ENCODE measurements at regions not wholly inside any gene's neighbourhood (a gene's known extent, or its start where the extent isn't known, plus 50 kb on each side); places are given as distances from the start of the nearest gene placed in this dataset.
"Not testable (repeated sequence)": the region's sequence is repeated elsewhere in the genome, so short reads cannot be mapped to it uniquely, and the experiment has no call there.

DNA sequence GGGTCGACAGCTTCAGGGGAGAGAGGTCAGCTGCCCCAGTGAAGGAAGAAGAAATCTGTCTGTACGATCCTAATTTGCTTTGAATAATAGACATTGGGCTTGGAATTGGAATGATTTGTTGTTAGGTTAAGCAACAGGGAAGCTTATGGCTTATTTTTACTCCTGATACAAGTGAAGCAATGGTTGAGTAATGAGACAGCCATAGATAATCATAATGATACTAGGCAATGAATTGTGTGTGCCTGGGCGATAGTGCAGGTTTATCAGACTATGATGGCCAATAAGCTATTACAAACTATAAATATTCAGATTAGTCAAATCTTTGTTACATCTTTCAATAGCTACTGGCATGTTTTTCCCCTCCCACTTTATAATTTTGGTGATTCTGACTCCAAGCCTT is 140.9 kb upstream of the CDIN1 start:
- Histone ChIP-seq H3K27me3 (ENCODE audit: insufficient read depth, low read length) (no peaks in the 10 kb centered on the region), H3K36me3 (ENCODE audit: insufficient read depth, low read depth, low read length) (no peaks in the 10 kb centered on the region), H3K27ac (ENCODE audit: low read length) (no peak overlapping the region)

DNA sequence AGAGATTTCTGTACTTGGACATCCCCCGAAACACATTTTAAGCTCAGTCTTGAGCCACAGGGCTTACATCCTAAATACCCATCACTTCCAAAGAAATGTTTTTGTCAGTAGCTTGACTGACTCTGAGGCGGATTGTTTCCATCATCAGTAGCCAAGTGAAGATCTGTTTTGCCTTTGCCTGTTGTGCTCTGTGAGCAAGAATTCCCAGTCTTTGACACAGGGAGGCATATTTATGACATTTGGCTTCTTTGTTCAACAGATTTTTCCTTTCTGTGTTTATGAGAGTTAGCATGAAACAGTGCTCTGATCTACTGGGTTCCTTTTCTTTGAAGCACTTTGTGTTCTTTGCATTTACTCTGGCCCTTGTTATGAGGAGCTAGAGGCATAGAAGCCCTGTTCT is 132.1 kb upstream of the CDIN1 start:
- Histone ChIP-seq H3K4me3 (ENCODE audit: low read length) (no peak overlapping the region), H3K27me3 (ENCODE audit: insufficient read depth, low read length) (no peaks in the 10 kb centered on the region)

More for the DNA sequence above, 140.9 kb upstream of the CDIN1 start:
- Histone ChIP-seq H3K9me3 (ENCODE audit: insufficient read depth, low read depth, low read length) (no peaks in the 10 kb centered on the region), H3K4me1 (ENCODE audit: insufficient read depth, low read length) (0 out of 2 replicates have a peak, but pooled peaks cover 4% of the 10 kb centered on the region), H3K9ac (ENCODE audit: low read depth, low read length) (no peak overlapping the region), H3K4me3 (ENCODE audit: low read length) (no peak overlapping the region)

DNA sequence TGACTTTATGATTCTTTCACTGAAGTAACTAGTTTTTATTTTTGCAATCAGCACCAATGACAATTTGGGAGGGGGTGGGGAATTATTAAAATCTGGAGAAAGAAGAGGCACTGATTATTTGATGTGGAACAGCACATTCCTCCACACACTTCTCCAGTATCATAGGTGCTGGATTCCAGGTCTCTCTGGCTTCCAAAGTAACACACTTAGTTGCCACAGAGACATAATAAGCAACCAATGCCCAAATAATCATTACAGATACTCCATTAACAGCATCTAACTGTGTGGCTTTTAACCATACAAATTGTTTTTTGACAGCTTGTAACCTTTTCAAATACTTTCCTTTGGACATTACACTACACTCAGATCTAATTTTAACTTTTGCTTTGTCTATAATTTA is 131.0 kb upstream of the CDIN1 start:
- Histone ChIP-seq H3K36me3 (ENCODE audit: insufficient read depth, low read depth, low read length) (no peaks in the 10 kb centered on the region), H3K27ac (ENCODE audit: low read length) (no peak overlapping the region), H3K9ac (ENCODE audit: low read depth, low read length) (no peak overlapping the region), H3K4me1 (ENCODE audit: insufficient read depth, low read length) (no peaks in the 10 kb centered on the region), H3K9me3 (ENCODE audit: insufficient read depth, low read depth, low read length) (no peaks in the 10 kb centered on the region), H3K27me3 (ENCODE audit: insufficient read depth, low read length) (no peaks in the 10 kb centered on the region), H3K4me3 (ENCODE audit: low read length) (no peak overlapping the region)

More for the DNA sequence above, 132.1 kb upstream of the CDIN1 start:
- no peaks in the 10 kb centered on the region for H3K9me3 ChIP-seq (ENCODE audit: insufficient read depth, low read depth, low read length)
- no peaks in the 10 kb centered on the region for H3K36me3 ChIP-seq (ENCODE audit: insufficient read depth, low read depth, low read length)
- no peaks in the 10 kb centered on the region for H3K4me1 ChIP-seq (ENCODE audit: insufficient read depth, low read length)
- H3K27ac ChIP-seq (ENCODE audit: low read length) = no peak overlapping the region
- H3K9ac ChIP-seq (ENCODE audit: low read depth, low read length) = no peak overlapping the region

DNA sequence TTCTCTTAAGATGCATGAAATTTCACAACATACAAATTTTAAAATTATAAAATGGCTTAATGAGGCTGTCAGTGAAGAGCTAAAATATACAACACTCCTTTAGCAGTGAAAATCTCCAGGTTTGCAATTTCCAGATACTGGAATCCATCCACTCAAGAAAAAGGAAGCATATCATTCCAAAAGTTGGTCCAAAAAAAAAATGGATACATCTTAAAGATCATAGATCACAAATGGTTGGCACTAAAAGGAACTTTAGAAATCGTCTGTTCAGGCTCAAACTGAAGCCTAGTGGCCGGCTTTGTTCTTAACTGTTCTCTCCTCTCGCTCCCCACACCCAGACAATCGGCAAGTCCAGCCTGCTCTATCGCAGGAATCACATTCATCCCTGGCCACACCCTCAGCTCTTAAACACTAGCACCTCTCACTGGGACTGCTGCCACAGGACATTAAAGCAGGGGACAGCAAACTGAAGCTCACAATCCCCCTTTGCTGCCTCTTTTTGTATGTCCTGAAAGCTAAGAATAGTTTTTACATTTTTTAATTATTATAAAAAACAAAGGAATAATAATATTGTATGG is 130.3 kb upstream of the CDIN1 start:
- Histone ChIP-seq H3K36me3 (ENCODE audit: insufficient read depth, low read depth, low read length) (no peaks in the 10 kb centered on the region), H3K9ac (ENCODE audit: low read depth, low read length) (no peak overlapping the region), H3K27me3 (ENCODE audit: insufficient read depth, low read length) (no peaks in the 10 kb centered on the region), H3K4me3 (ENCODE audit: low read length) (no peak overlapping the region), H3K9me3 (ENCODE audit: insufficient read depth, low read depth, low read length) (no peaks in the 10 kb centered on the region), H3K27ac (ENCODE audit: low read length) (no peak overlapping the region), H3K4me1 (ENCODE audit: insufficient read depth, low read length) (no peaks in the 10 kb centered on the region)

DNA sequence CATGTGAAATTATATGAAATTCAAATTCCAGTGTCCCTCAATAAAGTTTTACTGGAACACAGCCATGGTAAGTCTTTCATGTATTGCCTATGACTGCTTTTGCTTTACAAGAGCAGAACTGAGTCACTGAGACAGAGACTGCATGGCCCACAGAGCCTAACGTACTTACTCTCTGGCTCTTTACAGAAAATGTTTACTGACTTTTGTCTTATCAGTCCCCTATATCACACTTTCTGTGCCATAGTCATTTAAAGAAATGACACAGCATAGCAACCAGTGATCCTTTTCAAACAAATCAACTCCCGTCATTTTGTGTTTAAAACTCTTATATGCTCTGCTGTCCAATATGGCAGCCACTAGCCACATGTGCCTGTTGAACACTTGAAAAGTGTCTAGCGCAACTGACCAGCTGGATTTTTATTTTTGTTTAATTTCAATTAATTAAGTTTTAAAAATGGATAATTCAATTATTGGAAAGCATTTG is 129.7 kb upstream of the CDIN1 start:
- Histone ChIP-seq H3K4me3 (ENCODE audit: low read length) (no peak overlapping the region), H3K36me3 (ENCODE audit: insufficient read depth, low read depth, low read length) (no peaks in the 10 kb centered on the region), H3K4me1 (ENCODE audit: insufficient read depth, low read length) (no peaks in the 10 kb centered on the region), H3K9ac (ENCODE audit: low read depth, low read length) (no peak overlapping the region), H3K27me3 (ENCODE audit: insufficient read depth, low read length) (no peaks in the 10 kb centered on the region), H3K9me3 (ENCODE audit: insufficient read depth, low read depth, low read length) (no peaks in the 10 kb centered on the region), H3K27ac (ENCODE audit: low read length) (no peak overlapping the region)

DNA sequence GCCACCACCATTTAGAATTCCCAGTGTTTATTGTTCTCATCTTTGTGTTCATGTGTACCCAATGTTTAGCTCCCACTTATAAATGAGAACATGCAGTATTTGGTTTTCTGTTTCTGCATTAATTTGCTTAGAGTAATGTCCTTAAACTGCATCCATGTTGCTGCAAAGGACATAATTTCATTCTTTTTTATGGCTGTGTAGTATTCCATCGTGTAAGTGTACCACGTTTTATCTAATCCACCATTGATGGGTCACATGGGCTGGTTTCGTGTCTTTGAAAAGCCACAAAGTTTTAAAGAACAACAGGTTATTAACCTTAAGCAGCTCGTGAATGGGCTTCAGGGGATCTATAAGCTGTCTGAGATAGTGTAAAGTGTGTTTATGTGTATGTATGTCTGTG is 125.2 kb upstream of the CDIN1 start:
- not testable (repeated sequence) for H3K4me3 ChIP-seq (ENCODE audit: low read length); H3K9me3 ChIP-seq (ENCODE audit: insufficient read depth, low read depth, low read length); H3K36me3 ChIP-seq (ENCODE audit: insufficient read depth, low read depth, low read length); H3K27ac ChIP-seq (ENCODE audit: low read length); H3K27me3 ChIP-seq (ENCODE audit: insufficient read depth, low read length); H3K4me1 ChIP-seq (ENCODE audit: insufficient read depth, low read length); H3K9ac ChIP-seq (ENCODE audit: low read depth, low read length)

DNA sequence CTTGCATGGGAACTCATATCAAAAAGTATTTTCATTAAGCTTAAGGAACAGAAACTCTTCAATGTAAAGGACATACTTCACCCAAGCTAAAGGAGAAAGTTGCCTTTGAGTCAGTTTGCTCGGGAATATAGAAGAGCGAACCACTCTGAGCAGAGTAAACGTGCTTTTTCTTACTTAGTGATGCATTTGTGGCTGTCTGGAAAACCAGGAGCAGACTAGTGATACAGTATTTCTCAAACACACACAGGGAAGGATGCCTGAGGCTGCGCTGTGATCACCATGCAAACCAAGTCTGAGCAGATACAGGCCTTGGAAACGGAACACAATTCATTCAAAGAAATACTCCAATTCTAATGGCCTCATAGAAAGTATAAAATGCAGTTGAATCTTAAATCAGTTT is 121.0 kb upstream of the CDIN1 start:
- Histone ChIP-seq H3K27me3 (ENCODE audit: insufficient read depth, low read length) (no peaks in the 10 kb centered on the region), H3K4me3 (ENCODE audit: low read length) (no peak overlapping the region), H3K9ac (ENCODE audit: low read depth, low read length) (no peak overlapping the region), H3K9me3 (ENCODE audit: insufficient read depth, low read depth, low read length) (peaks cover 7% of the 10 kb centered on the region; the same call in 1 of the 2 replicates), H3K4me1 (ENCODE audit: insufficient read depth, low read length) (peaks cover 2% of the 10 kb centered on the region; the same call in 1 of the 2 replicates), H3K36me3 (ENCODE audit: insufficient read depth, low read depth, low read length) (no peaks in the 10 kb centered on the region), H3K27ac (ENCODE audit: low read length) (no peak overlapping the region)

DNA sequence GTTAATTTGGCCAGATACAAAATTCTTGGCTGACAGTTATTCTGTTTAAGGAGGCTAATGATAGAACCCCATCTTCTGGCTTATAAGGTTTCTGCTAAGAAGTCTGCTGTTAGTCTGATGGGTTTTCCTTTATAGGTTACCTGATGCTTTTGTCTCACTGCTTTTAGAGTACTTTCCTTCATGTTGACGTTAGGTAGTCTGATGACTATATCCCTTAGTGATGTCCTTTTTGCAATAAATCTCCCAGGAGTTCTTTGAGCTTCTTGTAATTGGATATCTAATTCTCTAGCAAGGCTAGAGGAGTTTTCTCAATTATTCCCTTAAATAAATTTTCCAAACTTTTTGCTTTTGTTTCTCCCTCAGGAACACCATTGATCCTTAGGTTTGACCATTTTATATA is 114.1 kb upstream of the CDIN1 start:
- H3K27ac ChIP-seq (ENCODE audit: low read length) = no peak overlapping the region
- H3K36me3 ChIP-seq (ENCODE audit: insufficient read depth, low read depth, low read length) = no peaks in the 10 kb centered on the region
- H3K27me3 ChIP-seq (ENCODE audit: insufficient read depth, low read length) = no peaks in the 10 kb centered on the region
- H3K4me1 ChIP-seq (ENCODE audit: insufficient read depth, low read length) = peaks cover 9% of the 10 kb centered on the region
- H3K9ac ChIP-seq (ENCODE audit: low read depth, low read length) = no peak overlapping the region
- H3K4me3 ChIP-seq (ENCODE audit: low read length) = no peak overlapping the region
- H3K9me3 ChIP-seq (ENCODE audit: insufficient read depth, low read depth, low read length) = peaks cover 7% of the 10 kb centered on the region; the same call in 1 of the 2 replicates

DNA sequence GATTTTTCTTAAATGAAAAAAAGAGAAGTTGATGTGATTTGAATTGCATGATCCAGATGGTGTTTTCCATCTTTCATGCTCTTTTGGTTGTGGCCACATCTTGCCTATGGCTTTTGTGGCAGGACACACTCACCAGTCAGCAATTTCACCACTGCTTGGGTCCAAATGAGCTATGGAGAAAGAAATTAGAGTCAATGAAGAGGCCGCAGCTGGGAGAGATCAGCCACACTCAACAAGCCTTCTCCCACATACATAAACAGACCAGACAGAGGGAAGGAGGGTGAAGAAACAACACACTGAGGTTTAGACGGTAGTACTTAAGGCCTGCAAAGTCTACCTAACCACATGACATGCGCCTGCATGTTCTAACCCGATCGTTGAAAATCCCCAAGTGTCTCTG is 110.7 kb upstream of the CDIN1 start:
- Histone ChIP-seq H3K4me1 (ENCODE audit: insufficient read depth, low read length) (peaks cover 9% of the 10 kb centered on the region), H3K9ac (ENCODE audit: low read depth, low read length) (no peak overlapping the region), H3K27ac (ENCODE audit: low read length) (no peak overlapping the region), H3K27me3 (ENCODE audit: insufficient read depth, low read length) (no peaks in the 10 kb centered on the region), H3K9me3 (ENCODE audit: insufficient read depth, low read depth, low read length) (no peaks in the 10 kb centered on the region), H3K4me3 (ENCODE audit: low read length) (no peak overlapping the region), H3K36me3 (ENCODE audit: insufficient read depth, low read depth, low read length) (no peaks in the 10 kb centered on the region)

DNA sequence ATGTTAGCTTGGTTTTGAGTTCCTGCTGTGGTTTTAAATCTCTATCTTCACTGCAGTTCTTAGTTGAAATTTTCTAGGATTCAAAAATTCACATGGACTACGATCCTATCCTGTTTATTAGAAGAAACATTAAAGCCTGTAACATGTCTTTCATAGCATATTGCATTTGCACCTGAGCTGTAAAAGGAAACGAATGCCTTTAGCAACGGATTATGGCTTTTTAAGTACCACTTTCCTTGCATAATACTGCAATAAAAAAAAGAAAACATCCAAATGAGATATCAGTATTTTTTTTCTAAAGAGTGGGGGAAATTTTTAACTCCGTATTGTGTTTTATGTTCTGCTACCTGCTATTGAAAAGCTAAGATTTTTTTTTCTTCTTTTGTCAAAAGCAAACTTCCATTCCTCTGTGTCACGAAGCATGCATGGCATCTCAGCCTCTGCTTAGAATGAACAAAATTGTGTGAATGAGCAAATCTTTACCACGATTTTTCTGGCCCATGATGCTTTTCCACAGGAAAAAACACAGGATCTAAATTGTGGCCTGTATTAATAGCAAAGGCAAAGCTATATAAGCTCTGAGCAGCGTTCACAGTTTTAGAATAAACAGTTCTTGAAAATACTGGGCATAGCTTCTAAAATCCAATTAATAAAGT is 110.0 kb upstream of the CDIN1 start:
- Histone ChIP-seq H3K9ac (ENCODE audit: low read depth, low read length) (no peak overlapping the region), H3K27ac (ENCODE audit: low read length) (no peak overlapping the region), H3K4me3 (ENCODE audit: low read length) (no peak overlapping the region)

DNA sequence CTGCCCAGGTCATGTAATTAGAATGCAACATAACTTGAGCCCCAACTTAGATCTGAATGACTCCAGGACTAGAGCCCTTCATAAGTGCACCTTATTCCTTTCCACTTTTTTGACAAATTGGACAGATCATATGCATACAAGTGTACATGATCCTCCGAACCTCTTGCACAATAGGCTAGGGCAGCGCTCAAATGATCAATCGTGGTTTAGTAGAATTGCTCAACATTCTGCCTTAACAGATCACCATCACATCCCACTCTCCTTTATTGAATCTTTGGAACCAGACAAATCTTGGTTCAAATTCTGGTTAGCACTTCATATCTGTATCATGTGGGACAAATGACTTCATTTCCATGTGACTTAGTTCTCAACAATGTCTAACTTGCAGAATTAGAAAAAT is 106.8 kb upstream of the CDIN1 start:
- H3K9me3 ChIP-seq (ENCODE audit: insufficient read depth, low read depth, low read length) = no peaks in the 10 kb centered on the region
- H3K27me3 ChIP-seq (ENCODE audit: insufficient read depth, low read length) = no peaks in the 10 kb centered on the region
- H3K9ac ChIP-seq (ENCODE audit: low read depth, low read length) = no peak overlapping the region
- H3K36me3 ChIP-seq (ENCODE audit: insufficient read depth, low read depth, low read length) = no peaks in the 10 kb centered on the region
- H3K4me3 ChIP-seq (ENCODE audit: low read length) = no peak overlapping the region
- peaks cover 9% of the 10 kb centered on the region for H3K4me1 ChIP-seq (ENCODE audit: insufficient read depth, low read length)
- H3K27ac ChIP-seq (ENCODE audit: low read length) = no peak overlapping the region

More for the DNA sequence above, 110.0 kb upstream of the CDIN1 start:
- Histone ChIP-seq H3K36me3 (ENCODE audit: insufficient read depth, low read depth, low read length) (no peaks in the 10 kb centered on the region), H3K27me3 (ENCODE audit: insufficient read depth, low read length) (no peaks in the 10 kb centered on the region), H3K4me1 (ENCODE audit: insufficient read depth, low read length) (peaks cover 9% of the 10 kb centered on the region), H3K9me3 (ENCODE audit: insufficient read depth, low read depth, low read length) (no peaks in the 10 kb centered on the region)

DNA sequence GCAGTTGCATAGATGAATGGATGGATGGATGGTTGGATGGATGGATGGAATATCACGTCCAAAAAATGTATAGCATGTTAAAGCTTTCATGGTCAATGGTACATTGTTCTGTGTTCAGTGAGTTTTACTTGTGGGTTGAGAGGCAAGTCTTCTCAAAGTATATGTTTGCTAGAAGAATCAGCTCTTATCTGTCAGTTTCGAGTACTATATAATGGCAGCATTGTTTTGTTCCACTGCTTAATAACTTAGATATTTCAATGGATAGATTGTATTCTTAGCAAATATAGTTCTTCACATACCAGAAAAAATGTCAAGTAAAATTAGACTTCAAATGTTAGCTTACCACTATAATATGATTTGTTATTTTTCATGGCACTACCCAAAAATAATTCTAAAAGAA is 100.9 kb upstream of the CDIN1 start:
- Histone ChIP-seq H3K27ac (ENCODE audit: low read length) (no peak overlapping the region), H3K36me3 (ENCODE audit: insufficient read depth, low read depth, low read length) (no peaks in the 10 kb centered on the region), H3K4me1 (ENCODE audit: insufficient read depth, low read length) (peaks cover 8% of the 10 kb centered on the region; the same call in 1 of the 2 replicates), H3K9ac (ENCODE audit: low read depth, low read length) (no peak overlapping the region), H3K4me3 (ENCODE audit: low read length) (no peak overlapping the region), H3K9me3 (ENCODE audit: insufficient read depth, low read depth, low read length) (no peaks in the 10 kb centered on the region), H3K27me3 (ENCODE audit: insufficient read depth, low read length) (no peaks in the 10 kb centered on the region)

Measured in iPS-20b (cell line).